C4-2B (cell line): ENCODE measurements at regions not wholly inside any gene's neighbourhood (a gene's known extent, or its start where the extent isn't known, plus 50 kb on each side); places are given as distances from the start of the nearest gene placed in this dataset.

ENCODE experiments used
- ZFX ChIP-seq: fragments of 450-650 bp; IDR thresholded peaks from 2 replicates; pipeline ENCODE4 v1.6.1; 2017
- TF ChIP-seq, protein P1 (sequence below): fragments of 450-650 bp; conservative IDR thresholded peaks from 2 replicates; pipeline ENCODE4 v1.5.1; 2017; ENCODE audit warnings: mild to moderate bottlenecking

DNA sequence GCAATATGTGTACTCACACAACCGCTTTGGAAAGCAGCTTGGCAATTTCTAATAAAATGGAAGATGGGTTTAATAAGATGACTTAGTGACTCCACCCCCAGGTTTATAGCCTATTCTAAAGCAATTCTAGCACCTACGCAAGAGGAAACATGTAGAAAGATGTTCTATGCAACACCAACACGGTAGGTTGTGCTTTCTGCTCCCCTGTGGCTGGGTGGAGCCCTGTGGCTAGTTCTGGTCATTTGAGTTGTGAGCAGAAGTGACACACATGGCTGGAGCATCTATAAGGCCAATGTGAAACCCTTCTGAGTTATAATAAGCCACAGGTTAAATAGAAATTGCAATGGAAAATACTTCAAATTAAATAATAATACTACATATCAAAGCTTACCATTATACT, 310.7 kb downstream of the CD83 start:
- TF ChIP-seq, protein P1, sequence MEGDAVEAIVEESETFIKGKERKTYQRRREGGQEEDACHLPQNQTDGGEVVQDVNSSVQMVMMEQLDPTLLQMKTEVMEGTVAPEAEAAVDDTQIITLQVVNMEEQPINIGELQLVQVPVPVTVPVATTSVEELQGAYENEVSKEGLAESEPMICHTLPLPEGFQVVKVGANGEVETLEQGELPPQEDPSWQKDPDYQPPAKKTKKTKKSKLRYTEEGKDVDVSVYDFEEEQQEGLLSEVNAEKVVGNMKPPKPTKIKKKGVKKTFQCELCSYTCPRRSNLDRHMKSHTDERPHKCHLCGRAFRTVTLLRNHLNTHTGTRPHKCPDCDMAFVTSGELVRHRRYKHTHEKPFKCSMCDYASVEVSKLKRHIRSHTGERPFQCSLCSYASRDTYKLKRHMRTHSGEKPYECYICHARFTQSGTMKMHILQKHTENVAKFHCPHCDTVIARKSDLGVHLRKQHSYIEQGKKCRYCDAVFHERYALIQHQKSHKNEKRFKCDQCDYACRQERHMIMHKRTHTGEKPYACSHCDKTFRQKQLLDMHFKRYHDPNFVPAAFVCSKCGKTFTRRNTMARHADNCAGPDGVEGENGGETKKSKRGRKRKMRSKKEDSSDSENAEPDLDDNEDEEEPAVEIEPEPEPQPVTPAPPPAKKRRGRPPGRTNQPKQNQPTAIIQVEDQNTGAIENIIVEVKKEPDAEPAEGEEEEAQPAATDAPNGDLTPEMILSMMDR: no peak
- no peak for TF ChIP-seq ZFX
